SKM-1 (cell line): ENCODE measurements at regions not wholly inside any gene's neighbourhood (a gene's known extent, or its start where the extent isn't known, plus 50 kb on each side); places are given as distances from the start of the nearest gene placed in this dataset.

Experiments
- DNase-seq: peaks from one replicate; lab custom pipeline; 2025; ENCODE audit not compliant: unreplicated experiment; lab: John Stamatoyannopoulos, UW

- DNase-seq, result no peak
Measured at GRCh38 chr19:30609656-30610270, 237.6 kb downstream of the ZNF536 start.

- no peak for DNase-seq
Measured at GRCh38 chr19:30608471-30608870, 236.3 kb downstream of the ZNF536 start.
